Activated T-helper 2 cell treated with anti-CD3 and anti-CD28 coated beads, Interferon-gamma antibody, Interleukin-2, Interleukin-4, amounts not matched to agents 10 μg/mL and 5 μg/mL and 100 μg/mL, durations not matched to agents 14 hours and 24 hours and 36 hours (primary cell): ENCODE measurements at regions not wholly inside any gene's neighbourhood (a gene's known extent, or its start where the extent isn't known, plus 50 kb on each side); places are given as distances from the start of the nearest gene placed in this dataset.
"Not testable (repeated sequence)": the region's sequence is repeated elsewhere in the genome, so short reads cannot be mapped to it uniquely, and the experiment has no call there.

ENCODE experiments used
- DNase-seq: peaks from one replicate; pipeline ENCODE4 v3.0.0; 2021; ENCODE audit warnings: low spot score
- H3K27ac Mint-ChIP-seq: one replicate; pipeline ENCODE4 v1.8.0; 2021; ENCODE audit warnings: mixed read lengths
- H3K27me3 Mint-ChIP-seq: one replicate; pipeline ENCODE4 v1.8.0; 2021; ENCODE audit warnings: low read depth, mixed read lengths
- H3K36me3 Mint-ChIP-seq: one replicate; pipeline ENCODE4 v1.8.0; 2021; ENCODE audit warnings: low read depth, mixed read lengths
- H3K4me1 Mint-ChIP-seq: one replicate; pipeline ENCODE4 v1.8.0; 2021; ENCODE audit warnings: low read depth, mixed read lengths
- H3K4me3 Mint-ChIP-seq: one replicate; pipeline ENCODE4 v1.8.0; 2021; ENCODE audit warnings: low read depth, mild to moderate bottlenecking, moderate library complexity, mixed read lengths
- H3K9me3 Mint-ChIP-seq: one replicate; pipeline ENCODE4 v1.8.0; 2021; ENCODE audit warnings: mixed read lengths
- intact Hi-C: fragments of 100-400 bp; cut with micrococcal nuclease; formaldehyde crosslinking; loops from one replicate; pipeline ENCODE4 v1.15.1; 2023

- H3K9me3 Mint-ChIP-seq, H3K4me1 Mint-ChIP-seq, intact Hi-C loops, H3K4me3 Mint-ChIP-seq, H3K27ac Mint-ChIP-seq, DNase-seq, H3K36me3 Mint-ChIP-seq, H3K27me3 Mint-ChIP-seq: not testable (repeated sequence)
Measured at GRCh38 chr4:162740228-162740627, 426.5 kb downstream of the NAF1 start.

- H3K9me3 Mint-ChIP-seq, H3K4me3 Mint-ChIP-seq, H3K27me3 Mint-ChIP-seq, intact Hi-C loops, H3K27ac Mint-ChIP-seq, H3K36me3 Mint-ChIP-seq, DNase-seq, H3K4me1 Mint-ChIP-seq: not testable (repeated sequence)
Measured at GRCh38 chr4:162739596-162739995, 427.1 kb downstream of the NAF1 start.

GRCh38 chr4:162732876-162733275 is 433.8 kb downstream of the NAF1 start:
- Mint-ChIP-seq H3K4me3 (no peak overlapping the region), H3K36me3 (no peaks in the 10 kb centered on the region), H3K27me3 (no peaks in the 10 kb centered on the region), H3K27ac (no peak overlapping the region), H3K4me1 (no peaks in the 10 kb centered on the region), H3K9me3 (no peaks in the 10 kb centered on the region)
- intact Hi-C loops = no loop called here
- no peak for DNase-seq

- Mint-ChIP-seq H3K4me1 (no peaks in the 10 kb centered on the region), H3K27ac (no peak overlapping the region), H3K27me3 (no peaks in the 10 kb centered on the region), H3K4me3 (no peak overlapping the region), H3K9me3 (no peaks in the 10 kb centered on the region), H3K36me3 (no peaks in the 10 kb centered on the region)
- no peak for DNase-seq
- intact Hi-C loops = no loop called here
Measured at GRCh38 chr4:162727766-162728165, 438.9 kb downstream of the NAF1 start.

GRCh38 chr4:162727232-162727631 is 439.5 kb downstream of the NAF1 start:
- intact Hi-C loops = no loop called here
- Mint-ChIP-seq H3K4me1 (no peaks in the 10 kb centered on the region), H3K4me3 (no peak overlapping the region), H3K27ac (no peak overlapping the region), H3K9me3 (no peaks in the 10 kb centered on the region), H3K36me3 (no peaks in the 10 kb centered on the region), H3K27me3 (no peaks in the 10 kb centered on the region)
- DNase-seq = no peak

- Mint-ChIP-seq H3K4me1 (no peaks in the 10 kb centered on the region), H3K27me3 (no peaks in the 10 kb centered on the region), H3K27ac (no peak overlapping the region), H3K36me3 (no peaks in the 10 kb centered on the region), H3K9me3 (peaks cover 15% of the 10 kb centered on the region), H3K4me3 (no peak overlapping the region)
- no peak for DNase-seq
- intact Hi-C loops = no loop called here
Measured at GRCh38 chr4:162715401-162715800, 451.3 kb downstream of the NAF1 start.

GRCh38 chr4:162707962-162708361 is 458.7 kb downstream of the NAF1 start:
- DNase-seq = no peak
- intact Hi-C loops = no loop called here
- no peaks in the 10 kb centered on the region for H3K27me3 Mint-ChIP-seq
- H3K9me3 Mint-ChIP-seq = peaks cover 11% of the 10 kb centered on the region
- H3K4me1 Mint-ChIP-seq = no peaks in the 10 kb centered on the region
- no peak overlapping the region for H3K27ac Mint-ChIP-seq
- H3K4me3 Mint-ChIP-seq = no peak overlapping the region
- no peaks in the 10 kb centered on the region for H3K36me3 Mint-ChIP-seq

- no peak overlapping the region for H3K27ac Mint-ChIP-seq
- intact Hi-C loops = no loop called here
- no peak for DNase-seq
- no peaks in the 10 kb centered on the region for H3K4me1 Mint-ChIP-seq
- H3K27me3 Mint-ChIP-seq = no peaks in the 10 kb centered on the region
- peaks cover 4% of the 10 kb centered on the region for H3K9me3 Mint-ChIP-seq
- no peak overlapping the region for H3K4me3 Mint-ChIP-seq
- no peaks in the 10 kb centered on the region for H3K36me3 Mint-ChIP-seq
Measured at GRCh38 chr4:162706632-162707031, 460.1 kb downstream of the NAF1 start.

GRCh38 chr4:162706051-162706450 is 460.6 kb downstream of the NAF1 start:
- H3K27me3 Mint-ChIP-seq = no peaks in the 10 kb centered on the region
- H3K4me1 Mint-ChIP-seq = no peaks in the 10 kb centered on the region
- H3K4me3 Mint-ChIP-seq = no peak overlapping the region
- no peak overlapping the region for H3K27ac Mint-ChIP-seq
- peaks cover 4% of the 10 kb centered on the region for H3K9me3 Mint-ChIP-seq
- DNase-seq = no peak
- H3K36me3 Mint-ChIP-seq = no peaks in the 10 kb centered on the region
- intact Hi-C loops = no loop called here

GRCh38 chr4:162705130-162705803 is 461.4 kb downstream of the NAF1 start:
- no peaks in the 10 kb centered on the region for H3K36me3 Mint-ChIP-seq
- H3K9me3 Mint-ChIP-seq = peaks cover 4% of the 10 kb centered on the region
- no peak overlapping the region for H3K27ac Mint-ChIP-seq
- DNase-seq = no peak
- H3K27me3 Mint-ChIP-seq = no peaks in the 10 kb centered on the region
- H3K4me3 Mint-ChIP-seq = no peak overlapping the region
- no peaks in the 10 kb centered on the region for H3K4me1 Mint-ChIP-seq
- intact Hi-C loops = no loop called here

- intact Hi-C loops = no loop called here
- Mint-ChIP-seq H3K27me3 (no peaks in the 10 kb centered on the region), H3K36me3 (no peaks in the 10 kb centered on the region), H3K9me3 (no peaks in the 10 kb centered on the region), H3K4me1 (no peaks in the 10 kb centered on the region), H3K4me3 (no peak overlapping the region), H3K27ac (no peak overlapping the region)
- DNase-seq = no peak
Measured at GRCh38 chr4:162700815-162701361, 465.8 kb downstream of the NAF1 start.

- H3K27ac Mint-ChIP-seq = no peak overlapping the region
- no peaks in the 10 kb centered on the region for H3K4me1 Mint-ChIP-seq
- H3K4me3 Mint-ChIP-seq = no peak overlapping the region
- H3K36me3 Mint-ChIP-seq = no peaks in the 10 kb centered on the region
- DNase-seq = no peak
- intact Hi-C loops = no loop called here
- H3K9me3 Mint-ChIP-seq = no peaks in the 10 kb centered on the region
- no peaks in the 10 kb centered on the region for H3K27me3 Mint-ChIP-seq
Measured at GRCh38 chr4:162700358-162700757, 466.3 kb downstream of the NAF1 start.

GRCh38 chr4:162699629-162700028 is 467.1 kb downstream of the NAF1 start:
- no peaks in the 10 kb centered on the region for H3K4me1 Mint-ChIP-seq
- H3K27ac Mint-ChIP-seq = no peak overlapping the region
- H3K4me3 Mint-ChIP-seq = no peak overlapping the region
- intact Hi-C loops = no loop called here
- H3K9me3 Mint-ChIP-seq = no peaks in the 10 kb centered on the region
- H3K27me3 Mint-ChIP-seq = no peaks in the 10 kb centered on the region
- H3K36me3 Mint-ChIP-seq = no peaks in the 10 kb centered on the region
- no peak for DNase-seq

- Mint-ChIP-seq H3K36me3 (no peaks in the 10 kb centered on the region), H3K9me3 (no peaks in the 10 kb centered on the region), H3K27me3 (no peaks in the 10 kb centered on the region), H3K27ac (no peak overlapping the region), H3K4me1 (no peaks in the 10 kb centered on the region), H3K4me3 (no peak overlapping the region)
- intact Hi-C loops = no loop called here
- no peak for DNase-seq
Measured at GRCh38 chr4:162685410-162685809, 481.3 kb downstream of the NAF1 start.
